Right kidney (tissue), 1 donor: ENCODE measurements at regions not wholly inside any gene's neighbourhood (a gene's known extent, or its start where the extent isn't known, plus 50 kb on each side); places are given as distances from the start of the nearest gene placed in this dataset.

ENCODE experiments used
- DNase-seq: peaks from one replicate; pipeline ENCODE4 v3.0.0-alpha.2; 2016

DNA sequence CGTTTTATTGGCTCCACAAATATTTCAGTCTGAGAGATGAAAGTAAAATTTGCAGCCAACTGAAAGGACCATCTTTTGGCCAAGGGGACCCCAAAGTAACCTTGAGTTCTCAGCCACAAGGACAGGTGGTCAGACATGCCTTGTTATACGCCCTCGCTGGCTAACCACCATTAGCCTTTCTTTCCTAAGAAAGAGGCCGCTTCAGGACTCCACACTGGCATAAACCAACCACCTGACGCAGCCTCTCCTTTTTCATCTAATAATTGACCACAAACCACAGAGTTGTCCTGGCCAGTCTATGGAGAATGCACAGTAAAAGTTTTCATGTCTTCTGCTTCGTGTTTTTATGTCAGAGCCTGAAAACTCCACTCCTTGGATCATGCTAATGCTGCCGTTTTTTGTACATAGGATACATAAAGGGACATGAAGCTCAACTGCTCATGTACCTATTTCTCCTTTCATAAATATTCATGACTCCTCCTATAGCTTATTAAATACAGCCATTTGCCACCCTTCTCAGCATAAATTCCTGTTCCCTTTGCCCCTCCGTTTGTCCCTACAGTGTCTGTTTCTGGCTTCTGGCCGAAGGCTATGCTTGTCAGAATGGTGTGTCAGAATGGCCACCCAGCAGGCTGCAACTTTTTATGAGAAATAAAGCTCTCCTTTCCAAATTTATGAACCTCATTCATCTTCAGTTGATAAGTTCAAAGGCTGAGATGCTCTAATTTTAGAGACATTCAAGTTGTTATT is 374.1 kb upstream of the RBMS3 start:
- no peak for DNase-seq

DNA sequence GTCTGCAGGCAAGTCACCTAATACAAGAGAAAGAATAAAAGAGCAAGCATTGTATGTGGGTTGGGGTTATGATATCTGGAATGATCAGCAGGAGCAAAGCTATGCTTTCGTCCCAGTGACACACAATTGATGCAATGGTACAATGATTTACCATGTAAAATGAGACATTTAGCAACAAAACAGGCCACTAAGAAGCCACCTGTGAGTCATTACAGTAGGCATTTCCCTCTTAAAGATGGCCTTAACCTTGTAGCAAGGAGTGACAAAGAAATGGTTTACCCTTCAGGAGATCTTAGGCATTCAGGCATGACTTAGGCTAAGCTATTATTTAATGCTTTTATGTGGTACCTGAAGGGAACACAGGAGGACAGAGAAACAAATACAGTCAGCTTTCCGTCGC is 373.3 kb upstream of the RBMS3 start:
- DNase-seq: no peak

DNA sequence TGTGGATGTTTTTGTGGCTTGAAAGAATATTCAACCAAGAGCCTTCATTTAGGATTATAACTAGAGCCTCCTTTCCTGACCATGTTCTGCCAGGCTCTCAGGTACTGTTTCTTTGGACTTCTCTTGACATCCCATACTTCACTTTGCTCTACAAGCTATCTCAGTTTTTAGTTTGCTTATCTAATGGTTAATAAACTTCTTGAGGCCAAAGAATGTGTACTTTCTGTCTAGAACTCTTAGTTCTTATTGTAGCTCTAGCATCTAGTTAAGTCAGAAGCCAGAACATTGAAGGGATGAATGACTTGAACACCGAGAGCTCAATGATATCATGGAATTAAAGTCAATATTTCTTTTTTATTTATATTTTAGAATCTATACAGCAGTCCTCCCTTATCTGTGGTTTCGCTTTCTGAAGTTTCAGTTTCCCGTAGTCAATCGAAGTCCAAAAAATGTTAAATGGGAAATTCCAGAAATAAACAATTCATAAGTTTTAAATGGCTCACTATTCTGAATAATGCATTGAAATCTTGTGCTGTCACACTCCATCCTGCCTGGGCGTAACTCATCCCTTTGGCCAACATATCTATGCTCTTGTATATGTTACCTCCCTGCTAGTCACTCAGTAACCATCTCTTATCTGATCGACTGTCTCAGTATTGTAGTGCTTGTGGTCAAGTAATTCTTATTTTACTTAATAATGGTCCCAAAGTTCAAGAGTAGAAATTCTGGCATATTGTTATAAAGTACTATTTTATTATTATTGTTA is 368.6 kb upstream of the RBMS3 start:
- DNase-seq: no peak

DNA sequence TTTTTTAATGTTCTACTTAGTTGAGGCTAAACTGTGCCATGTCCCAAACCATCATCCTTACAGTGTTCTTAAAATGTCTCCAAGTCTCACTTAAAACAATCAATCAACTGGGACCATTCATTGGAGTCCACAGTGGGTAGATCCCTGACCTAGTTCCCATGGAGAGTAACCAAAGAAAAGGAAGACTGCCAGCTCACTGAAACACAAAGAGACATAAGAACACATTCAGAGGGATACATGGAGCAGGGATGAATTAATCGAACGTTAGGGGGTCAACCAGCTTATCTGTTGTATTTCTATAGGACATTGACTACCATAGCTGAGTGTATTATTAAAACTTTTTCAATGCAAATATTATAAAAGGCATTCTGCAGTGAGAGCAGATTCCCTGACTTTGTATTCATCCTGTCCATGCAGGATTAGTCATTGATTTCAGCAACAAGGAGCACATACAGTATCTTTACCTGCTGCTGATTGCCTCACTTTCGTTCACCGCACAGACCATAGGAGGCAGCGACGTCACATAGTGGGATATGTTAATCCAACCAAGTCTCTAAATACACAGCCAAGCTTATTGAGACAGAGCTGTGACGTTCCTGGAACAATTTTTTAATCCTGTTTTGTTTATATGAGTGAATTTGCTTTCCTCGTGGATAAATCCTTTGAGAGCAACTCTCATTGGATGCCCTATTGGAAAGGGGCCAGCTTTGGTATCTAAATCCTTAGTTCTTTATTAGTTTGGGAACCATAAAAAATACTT is 364.9 kb upstream of the RBMS3 start:
- DNase-seq: no peak

GRCh38 chr3:28916713-28917499 is 364.0 kb upstream of the RBMS3 start:
- peak; percentile 28 for DNase-seq

DNA sequence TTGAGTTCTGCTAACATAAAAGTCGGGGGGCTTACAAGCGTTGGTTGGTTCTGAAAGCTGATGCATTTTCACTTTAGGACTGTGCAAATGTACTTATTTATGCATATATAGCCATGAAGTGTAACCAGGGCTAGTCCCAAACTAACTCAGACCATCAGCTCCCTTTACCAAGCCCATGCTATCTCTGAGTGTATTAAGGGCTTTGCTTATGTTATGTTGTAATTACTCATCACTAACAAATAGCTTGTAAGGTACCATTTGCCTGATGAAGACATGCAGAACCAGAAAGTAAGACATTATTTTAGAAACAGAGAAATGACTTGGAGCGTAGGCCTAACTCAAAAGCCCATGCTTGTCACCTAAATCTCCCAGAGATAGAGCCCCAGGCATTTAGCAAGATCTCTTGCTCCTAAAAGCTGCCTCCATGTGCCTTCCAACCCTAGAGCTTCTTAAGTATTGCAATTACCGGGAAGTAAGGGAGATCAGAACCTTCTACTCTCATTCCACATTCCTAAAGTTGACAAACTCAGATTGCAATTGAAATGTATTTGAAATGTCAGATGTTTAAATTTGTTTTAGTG is 362.9 kb upstream of the RBMS3 start:
- no peak for DNase-seq

DNA sequence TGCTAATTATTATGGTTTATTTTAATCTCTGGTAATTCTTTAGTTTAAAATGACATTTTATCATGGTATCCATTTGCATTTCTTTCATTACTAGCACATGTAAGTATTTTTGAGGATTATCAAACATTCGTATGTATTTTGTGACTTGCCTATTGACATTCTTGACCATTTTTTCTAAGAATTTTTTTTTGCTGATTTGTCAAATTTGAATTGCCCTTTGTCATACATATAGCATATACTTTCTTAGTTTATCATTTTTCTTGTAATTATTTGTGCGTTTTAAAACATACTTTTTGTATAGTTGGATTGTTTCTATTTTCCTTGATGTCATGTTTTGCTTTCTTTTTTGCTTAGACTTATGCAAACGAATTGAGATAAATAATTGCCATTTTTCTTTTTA is 358.5 kb upstream of the RBMS3 start:
- no peak for DNase-seq

GRCh38 chr3:28923994-28924393 is 356.9 kb upstream of the RBMS3 start:
- no peak for DNase-seq

DNA sequence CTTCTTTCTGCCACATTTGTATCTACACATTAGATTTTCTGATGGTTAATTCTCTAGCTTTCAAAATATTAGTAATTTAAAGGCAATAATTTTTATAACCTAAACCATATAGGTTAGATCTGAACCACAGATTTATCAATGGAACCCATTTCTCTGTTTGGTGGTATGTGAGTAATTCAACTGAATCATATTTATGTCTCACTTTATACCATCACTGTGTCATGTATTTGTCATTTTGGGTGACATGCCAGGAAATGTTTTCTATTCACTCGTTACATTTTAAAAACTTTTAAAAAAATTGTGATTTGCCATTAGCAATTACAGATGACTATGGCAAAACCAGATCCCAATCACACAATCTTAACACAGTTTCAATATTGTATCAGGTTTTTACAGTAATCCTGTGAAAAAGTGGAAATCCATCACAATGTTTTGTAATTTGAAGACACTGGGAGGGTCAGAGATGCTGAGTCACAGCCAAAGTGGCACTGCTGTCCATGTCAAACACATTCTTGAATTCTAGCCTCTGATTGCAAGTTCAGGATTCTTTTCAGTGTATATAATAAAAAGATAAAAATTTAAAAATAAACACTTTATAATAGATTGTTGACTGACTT is 356.0 kb upstream of the RBMS3 start:
- no peak for DNase-seq

- DNase-seq: no peak
These were observed 347.5 kb upstream of the RBMS3 start for GRCh38 chr3:28933337-28933736.

DNA sequence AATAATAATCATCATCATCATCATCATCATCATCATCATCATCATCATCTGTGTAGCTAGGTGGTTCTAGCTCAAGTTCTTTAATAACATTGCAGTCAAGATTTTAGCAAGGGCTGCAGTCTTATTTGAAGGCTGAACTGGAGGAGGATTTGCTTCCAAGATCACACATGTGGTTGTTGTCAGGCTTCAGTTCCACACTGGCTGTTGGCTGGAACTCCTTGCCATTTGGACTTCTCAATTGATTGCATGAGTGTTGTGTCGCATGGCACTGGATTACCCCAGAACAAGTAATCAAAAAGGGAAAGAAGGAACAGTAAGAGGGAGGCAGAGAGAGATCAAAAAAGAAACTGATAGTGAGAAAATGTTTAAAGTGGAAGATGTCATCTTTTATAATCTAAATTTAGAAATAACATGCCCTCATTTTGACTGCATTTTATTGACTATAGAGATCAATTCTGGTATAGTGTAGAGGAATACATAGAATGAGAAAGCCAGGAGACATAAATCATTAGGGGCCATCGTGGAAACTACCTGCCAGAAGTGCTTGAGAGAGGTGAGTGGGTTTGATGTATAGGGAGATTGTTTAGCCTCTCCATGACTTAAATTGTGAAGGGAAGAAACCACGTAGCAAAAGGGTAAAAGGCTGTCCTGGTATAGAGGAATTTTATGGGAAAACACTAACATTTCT is 346.6 kb upstream of the RBMS3 start:
- DNase-seq: no peak

DNA sequence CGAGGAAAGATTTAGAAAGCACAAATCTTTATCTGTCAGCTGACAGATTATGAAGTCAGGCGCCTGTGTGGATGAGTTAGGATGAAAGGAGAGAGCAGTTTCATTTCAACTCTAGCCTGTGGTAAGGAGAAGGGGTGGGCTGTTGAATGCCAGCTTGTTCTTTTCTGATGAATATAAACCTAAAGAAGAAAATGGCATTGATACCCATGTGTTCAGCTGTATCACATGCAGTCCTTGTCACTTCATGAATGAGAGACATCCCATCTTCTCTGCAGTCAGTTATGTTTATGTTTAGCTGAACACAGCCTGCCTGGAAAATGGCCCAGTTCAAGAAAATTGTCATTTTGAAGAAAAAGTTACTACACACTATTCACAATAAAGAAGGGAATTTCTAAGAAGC is 345.7 kb upstream of the RBMS3 start:
- no peak for DNase-seq

DNA sequence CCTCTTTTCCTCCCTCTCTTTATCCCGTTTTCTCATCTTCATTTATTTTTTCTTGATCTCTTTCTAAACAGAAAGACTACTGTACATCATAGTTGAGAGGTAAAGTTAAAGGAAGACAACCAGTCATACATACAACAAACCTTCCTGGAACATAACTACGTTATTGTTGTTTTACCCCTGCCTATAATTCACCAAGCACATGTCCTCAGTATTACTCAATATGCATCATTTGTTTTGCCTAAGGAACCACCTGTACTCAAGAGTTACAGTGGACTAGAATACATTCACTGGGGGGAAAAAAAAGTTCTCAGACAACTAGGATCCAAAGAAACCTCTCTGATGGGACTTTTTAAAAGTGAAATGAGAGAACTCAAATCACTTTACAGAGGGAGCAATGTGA is 344.7 kb upstream of the RBMS3 start:
- no peak for DNase-seq

DNA sequence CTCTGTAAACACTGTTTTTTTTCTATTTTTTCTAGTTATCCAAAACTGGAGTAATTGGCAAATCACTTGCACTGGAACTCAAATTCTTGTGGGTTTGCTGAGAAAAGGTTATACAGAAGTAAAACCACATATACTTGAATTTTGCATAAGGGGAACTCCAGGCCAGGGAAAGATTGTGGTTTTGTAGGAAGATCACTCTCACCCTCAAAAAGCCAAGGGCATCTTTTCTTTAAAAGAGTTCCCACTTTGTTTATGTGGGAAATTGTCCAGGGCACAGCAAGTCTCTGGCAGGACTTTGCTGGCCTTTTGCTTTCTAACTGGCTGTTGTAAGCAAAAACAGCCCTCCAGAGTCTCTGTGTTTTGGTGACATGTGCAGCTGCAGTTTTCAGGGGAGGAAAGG is 340.3 kb upstream of the RBMS3 start:
- DNase-seq: no peak

DNA sequence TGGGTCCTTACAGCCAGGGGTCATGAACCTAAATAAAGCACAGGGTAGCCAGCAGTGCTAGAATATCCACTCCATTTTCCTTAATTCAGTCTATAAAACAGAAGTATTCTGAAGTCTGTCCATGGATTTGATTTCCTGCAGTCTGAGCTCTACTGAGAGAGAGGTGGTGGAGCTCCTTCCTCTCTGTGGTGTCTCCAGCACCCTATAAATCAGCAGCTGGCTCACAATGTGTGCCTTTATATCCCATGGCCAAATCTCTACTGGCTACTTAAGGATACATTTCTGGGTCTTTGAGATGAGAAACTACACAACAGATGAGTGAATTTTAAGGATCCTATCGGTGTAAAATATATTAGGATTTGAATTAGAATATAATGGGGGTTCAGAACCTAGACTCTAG is 339.9 kb upstream of the RBMS3 start:
- DNase-seq: no peak

GRCh38 chr3:28947061-28947460 is 333.8 kb upstream of the RBMS3 start:
- DNase-seq: no peak

- no peak for DNase-seq
These were observed 333.1 kb upstream of the RBMS3 start for GRCh38 chr3:28947751-28948150.

GRCh38 chr3:28948685-28949084 is 332.2 kb upstream of the RBMS3 start:
- DNase-seq: no peak

GRCh38 chr3:28949580-28949979 is 331.3 kb upstream of the RBMS3 start:
- DNase-seq: no peak

GRCh38 chr3:28950614-28951013 is 330.3 kb upstream of the RBMS3 start:
- DNase-seq: no peak
